Liver (tissue), 8 donors: ENCODE measurements at regions not wholly inside any gene's neighbourhood (a gene's known extent, or its start where the extent isn't known, plus 50 kb on each side); places are given as distances from the start of the nearest gene placed in this dataset.

ENCODE experiments used
- DNase-seq: peaks from one replicate; pipeline ENCODE4 v3.0.0-alpha.2; 2017; ENCODE audit warnings: low spot score
- H3K27ac ChIP-seq, 2 donors: one replicate each; pipeline ENCODE4 v1.7.0; 2013; ENCODE audit warnings: inconsistent platforms in 2 of 2, low read length in 2 of 2, control low read depth in 1 of 2, low read depth in 1 of 2, mild to moderate bottlenecking in 1 of 2
- H3K27me3 ChIP-seq, 4 donors: one replicate each; pipeline versions ENCODE4 v1.6.1 to v1.7.0; 2013; ENCODE audit warnings: low read length in 3 of 4, inconsistent platforms in 1 of 4, mild to moderate bottlenecking in 1 of 4, moderate library complexity in 1 of 4; ENCODE audit not compliant: control insufficient read depth in 4 of 4, insufficient read depth in 4 of 4
- H3K36me3 ChIP-seq, 4 donors: one replicate each; pipeline versions ENCODE4 v1.6.1 to v1.7.0; 2013; ENCODE audit warnings: low read length in 3 of 4, mild to moderate bottlenecking in 3 of 4, low read depth in 1 of 4, moderate library complexity in 1 of 4; ENCODE audit not compliant: control insufficient read depth in 4 of 4, insufficient read depth in 3 of 4
- H3K4me1 ChIP-seq, 4 donors: one replicate each; pipeline versions ENCODE4 v1.6.1 to v1.7.0; 2013; ENCODE audit warnings: low read length in 3 of 4, mild to moderate bottlenecking in 3 of 4, moderate library complexity in 1 of 4; ENCODE audit not compliant: control insufficient read depth in 4 of 4, insufficient read depth in 4 of 4
- H3K4me3 ChIP-seq, 3 donors: one replicate each; pipeline versions ENCODE4 v1.6.1 to v1.7.0; 2013; ENCODE audit warnings: low read length in 3 of 3, control low read depth in 1 of 3, low read depth in 1 of 3, mild to moderate bottlenecking in 1 of 3
- H3K9ac ChIP-seq, 2 donors: one replicate each; pipeline ENCODE4 v1.7.0; 2013; ENCODE audit warnings: low read length in 2 of 2, mild to moderate bottlenecking in 2 of 2, moderate library complexity in 2 of 2, control low read depth in 1 of 2, low read depth in 1 of 2
- H3K9me3 ChIP-seq, 4 donors: one replicate each; pipeline versions ENCODE4 v1.6.1 to v1.7.0; 2013; ENCODE audit warnings: low read length in 3 of 4; ENCODE audit not compliant: control insufficient read depth in 4 of 4
- FOXA1 ChIP-seq: IDR thresholded peaks from 2 replicates; pipeline ENCODE4 v1.6.1; 2016; ENCODE audit warnings: antibody characterized with exemption
- FOXA2 ChIP-seq: IDR thresholded peaks from 2 replicates; pipeline ENCODE4 v1.6.1; 2016; ENCODE audit warnings: antibody characterized with exemption
- GABPA ChIP-seq, 2 donors: IDR thresholded peaks in 1 of 2; conservative IDR thresholded peaks in 1 of 2; 2 replicates each; pipeline ENCODE4 v1.6.1; 2016; ENCODE audit warnings: antibody characterized with exemption in 2 of 2, mild to moderate bottlenecking in 1 of 2, moderate library complexity in 1 of 2
- HNF4G ChIP-seq: IDR thresholded peaks from 2 replicates; pipeline ENCODE4 v1.6.1; 2016; ENCODE audit warnings: antibody characterized with exemption
- NR2F2 ChIP-seq: IDR thresholded peaks from 2 replicates; pipeline ENCODE4 v1.6.1; 2016; ENCODE audit warnings: antibody characterized with exemption
- SP1 ChIP-seq: IDR thresholded peaks from 2 replicates; pipeline ENCODE4 v1.6.1; 2018; ENCODE audit warnings: antibody characterized with exemption, mild to moderate bottlenecking
- TAF1 ChIP-seq: conservative IDR thresholded peaks from 2 replicates; pipeline ENCODE4 v1.6.1; 2016; ENCODE audit warnings: antibody characterized with exemption, mild to moderate bottlenecking
- YY1 ChIP-seq: IDR thresholded peaks from 2 replicates; pipeline ENCODE4 v1.6.1; 2016; ENCODE audit warnings: antibody characterized with exemption, mild to moderate bottlenecking
- WGBS: extraction: QIAGEN DNeasy Blood & Tissue Kit; methylation state at CpG from one replicate; pipeline ENCODE4 v1.1.7; 2013; 5-methylcytosine and 5-hydroxymethylcytosine counted together
- TF ChIP-seq, protein P1 (sequence below): fragments of 150-350 bp; IDR thresholded peaks from 2 replicates; pipeline ENCODE4 v1.5.1; 2017; ENCODE audit warnings: improper control_type of control experiment, low read depth, low read length; ENCODE audit not compliant: missing input control
- TF ChIP-seq, protein P2 (sequence below): IDR thresholded peaks from 2 replicates; pipeline ENCODE4 v1.6.1; 2016; ENCODE audit warnings: antibody characterized with exemption
- TF ChIP-seq, protein P3 (sequence below): IDR thresholded peaks from 2 replicates; pipeline ENCODE4 v1.6.1; 2016; ENCODE audit warnings: antibody characterized with exemption, mild to moderate bottlenecking
- TF ChIP-seq, protein P4 (sequence below): IDR thresholded peaks from 2 replicates; pipeline ENCODE4 v1.6.1; 2016; ENCODE audit warnings: antibody characterized with exemption
- TF ChIP-seq, protein P5 (sequence below): IDR thresholded peaks from 2 replicates; pipeline ENCODE4 v1.6.1; 2016; ENCODE audit warnings: antibody characterized with exemption
- donor health status: healthy.
- donor health status: healthy.
- donor health status: healthy.
- donor health status: healthy.
- donor health status: healthy.

DNA sequence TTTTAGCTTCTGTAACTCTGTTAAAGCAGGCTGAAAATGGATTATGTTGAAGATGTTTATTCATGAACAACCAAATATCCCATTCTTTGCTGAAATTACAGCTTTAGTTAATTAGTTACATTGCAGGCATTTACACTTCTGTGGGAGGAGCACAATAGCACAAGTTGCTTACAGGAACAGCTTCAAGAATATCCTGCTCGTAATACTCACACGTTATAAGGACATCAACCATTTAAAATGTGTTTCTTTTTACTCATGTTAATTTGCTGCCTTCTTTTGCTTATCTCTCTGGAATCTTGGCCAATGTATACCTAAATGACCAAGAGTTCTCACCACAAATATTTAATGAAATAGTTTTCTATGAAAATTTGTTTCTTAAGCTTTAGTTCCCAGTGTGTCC is 305.2 kb upstream of the SYT1 start:
- no peaks in the 10 kb centered on the region for H3K36me3 ChIP-seq
- no peak for DNase-seq
- peaks cover 0 to 3% (median 0%) of the 10 kb centered on the region in 4 donors for H3K27me3 ChIP-seq
- no peak overlapping the region for H3K4me3 ChIP-seq
- no peaks in the 10 kb centered on the region for H3K9me3 ChIP-seq
- WGBS: 56% methylated on average over 2 of the region's 2 CpGs
- no peaks in the 10 kb centered on the region for H3K4me1 ChIP-seq
- TF ChIP-seq, protein P1, sequence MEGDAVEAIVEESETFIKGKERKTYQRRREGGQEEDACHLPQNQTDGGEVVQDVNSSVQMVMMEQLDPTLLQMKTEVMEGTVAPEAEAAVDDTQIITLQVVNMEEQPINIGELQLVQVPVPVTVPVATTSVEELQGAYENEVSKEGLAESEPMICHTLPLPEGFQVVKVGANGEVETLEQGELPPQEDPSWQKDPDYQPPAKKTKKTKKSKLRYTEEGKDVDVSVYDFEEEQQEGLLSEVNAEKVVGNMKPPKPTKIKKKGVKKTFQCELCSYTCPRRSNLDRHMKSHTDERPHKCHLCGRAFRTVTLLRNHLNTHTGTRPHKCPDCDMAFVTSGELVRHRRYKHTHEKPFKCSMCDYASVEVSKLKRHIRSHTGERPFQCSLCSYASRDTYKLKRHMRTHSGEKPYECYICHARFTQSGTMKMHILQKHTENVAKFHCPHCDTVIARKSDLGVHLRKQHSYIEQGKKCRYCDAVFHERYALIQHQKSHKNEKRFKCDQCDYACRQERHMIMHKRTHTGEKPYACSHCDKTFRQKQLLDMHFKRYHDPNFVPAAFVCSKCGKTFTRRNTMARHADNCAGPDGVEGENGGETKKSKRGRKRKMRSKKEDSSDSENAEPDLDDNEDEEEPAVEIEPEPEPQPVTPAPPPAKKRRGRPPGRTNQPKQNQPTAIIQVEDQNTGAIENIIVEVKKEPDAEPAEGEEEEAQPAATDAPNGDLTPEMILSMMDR: no peak
- TF ChIP-seq FOXA2 (no peak), SP1 (no peak), FOXA1 (no peak), HNF4G (no peak)
- TF ChIP-seq, protein P2, sequence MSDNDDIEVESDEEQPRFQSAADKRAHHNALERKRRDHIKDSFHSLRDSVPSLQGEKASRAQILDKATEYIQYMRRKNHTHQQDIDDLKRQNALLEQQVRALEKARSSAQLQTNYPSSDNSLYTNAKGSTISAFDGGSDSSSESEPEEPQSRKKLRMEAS: no peak
- TF ChIP-seq, protein P3, sequence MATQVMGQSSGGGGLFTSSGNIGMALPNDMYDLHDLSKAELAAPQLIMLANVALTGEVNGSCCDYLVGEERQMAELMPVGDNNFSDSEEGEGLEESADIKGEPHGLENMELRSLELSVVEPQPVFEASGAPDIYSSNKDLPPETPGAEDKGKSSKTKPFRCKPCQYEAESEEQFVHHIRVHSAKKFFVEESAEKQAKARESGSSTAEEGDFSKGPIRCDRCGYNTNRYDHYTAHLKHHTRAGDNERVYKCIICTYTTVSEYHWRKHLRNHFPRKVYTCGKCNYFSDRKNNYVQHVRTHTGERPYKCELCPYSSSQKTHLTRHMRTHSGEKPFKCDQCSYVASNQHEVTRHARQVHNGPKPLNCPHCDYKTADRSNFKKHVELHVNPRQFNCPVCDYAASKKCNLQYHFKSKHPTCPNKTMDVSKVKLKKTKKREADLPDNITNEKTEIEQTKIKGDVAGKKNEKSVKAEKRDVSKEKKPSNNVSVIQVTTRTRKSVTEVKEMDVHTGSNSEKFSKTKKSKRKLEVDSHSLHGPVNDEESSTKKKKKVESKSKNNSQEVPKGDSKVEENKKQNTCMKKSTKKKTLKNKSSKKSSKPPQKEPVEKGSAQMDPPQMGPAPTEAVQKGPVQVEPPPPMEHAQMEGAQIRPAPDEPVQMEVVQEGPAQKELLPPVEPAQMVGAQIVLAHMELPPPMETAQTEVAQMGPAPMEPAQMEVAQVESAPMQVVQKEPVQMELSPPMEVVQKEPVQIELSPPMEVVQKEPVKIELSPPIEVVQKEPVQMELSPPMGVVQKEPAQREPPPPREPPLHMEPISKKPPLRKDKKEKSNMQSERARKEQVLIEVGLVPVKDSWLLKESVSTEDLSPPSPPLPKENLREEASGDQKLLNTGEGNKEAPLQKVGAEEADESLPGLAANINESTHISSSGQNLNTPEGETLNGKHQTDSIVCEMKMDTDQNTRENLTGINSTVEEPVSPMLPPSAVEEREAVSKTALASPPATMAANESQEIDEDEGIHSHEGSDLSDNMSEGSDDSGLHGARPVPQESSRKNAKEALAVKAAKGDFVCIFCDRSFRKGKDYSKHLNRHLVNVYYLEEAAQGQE: no peak
- TF ChIP-seq, protein P4, sequence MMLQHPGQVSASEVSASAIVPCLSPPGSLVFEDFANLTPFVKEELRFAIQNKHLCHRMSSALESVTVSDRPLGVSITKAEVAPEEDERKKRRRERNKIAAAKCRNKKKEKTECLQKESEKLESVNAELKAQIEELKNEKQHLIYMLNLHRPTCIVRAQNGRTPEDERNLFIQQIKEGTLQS: no peak
- TF ChIP-seq, protein P5, sequence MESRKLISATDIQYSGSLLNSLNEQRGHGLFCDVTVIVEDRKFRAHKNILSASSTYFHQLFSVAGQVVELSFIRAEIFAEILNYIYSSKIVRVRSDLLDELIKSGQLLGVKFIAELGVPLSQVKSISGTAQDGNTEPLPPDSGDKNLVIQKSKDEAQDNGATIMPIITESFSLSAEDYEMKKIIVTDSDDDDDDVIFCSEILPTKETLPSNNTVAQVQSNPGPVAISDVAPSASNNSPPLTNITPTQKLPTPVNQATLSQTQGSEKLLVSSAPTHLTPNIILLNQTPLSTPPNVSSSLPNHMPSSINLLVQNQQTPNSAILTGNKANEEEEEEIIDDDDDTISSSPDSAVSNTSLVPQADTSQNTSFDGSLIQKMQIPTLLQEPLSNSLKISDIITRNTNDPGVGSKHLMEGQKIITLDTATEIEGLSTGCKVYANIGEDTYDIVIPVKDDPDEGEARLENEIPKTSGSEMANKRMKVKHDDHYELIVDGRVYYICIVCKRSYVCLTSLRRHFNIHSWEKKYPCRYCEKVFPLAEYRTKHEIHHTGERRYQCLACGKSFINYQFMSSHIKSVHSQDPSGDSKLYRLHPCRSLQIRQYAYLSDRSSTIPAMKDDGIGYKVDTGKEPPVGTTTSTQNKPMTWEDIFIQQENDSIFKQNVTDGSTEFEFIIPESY: no peak
- no peak overlapping the region for H3K27ac ChIP-seq
- H3K9ac ChIP-seq: no peak overlapping the region

DNA sequence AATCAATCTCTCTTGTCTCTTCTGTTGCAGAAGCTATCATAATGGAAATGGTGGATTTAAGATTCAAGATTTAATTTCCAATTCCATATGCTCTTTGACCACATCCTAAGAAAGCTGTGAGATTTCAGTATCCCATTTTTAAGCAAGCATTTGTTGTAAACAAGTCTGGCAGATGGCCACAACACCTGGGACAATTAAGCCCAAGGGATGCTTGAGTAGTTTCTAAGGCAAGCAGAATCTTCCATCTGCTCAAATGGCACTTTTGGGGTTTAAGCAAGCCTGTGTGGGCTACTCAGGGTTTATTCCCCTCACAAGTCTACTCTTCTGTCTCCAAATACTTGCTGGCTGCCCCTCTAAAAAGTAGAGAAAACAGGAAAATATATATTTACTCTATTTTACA is 304.7 kb upstream of the SYT1 start:
- no peak overlapping the region for H3K27ac ChIP-seq
- H3K4me3 ChIP-seq: no peak overlapping the region
- no peak for TF ChIP-seq NR2F2
- no peak for TF ChIP-seq HNF4G
- TF ChIP-seq, protein P5: no peak
- no peak for TF ChIP-seq SP1
- no peak for TF ChIP-seq TAF1
- no peak for TF ChIP-seq YY1
- TF ChIP-seq GABPA (IDR thresholded peaks at IDR 0.05 in 1 of 2, conservative IDR thresholded peaks at IDR 0.05 in 1 of 2): no peak
- TF ChIP-seq, protein P4: no peak
- no peaks in the 10 kb centered on the region for H3K4me1 ChIP-seq
- no peaks in the 10 kb centered on the region for H3K36me3 ChIP-seq
- peaks cover 0 to 3% (median 0%) of the 10 kb centered on the region in 4 donors for H3K27me3 ChIP-seq
- no peak overlapping the region for H3K9ac ChIP-seq
- no peaks in the 10 kb centered on the region for H3K9me3 ChIP-seq
- no peak for DNase-seq
